Neuron (in vitro differentiated cells): ENCODE measurements at regions not wholly inside any gene's neighbourhood (a gene's known extent, or its start where the extent isn't known, plus 50 kb on each side); places are given as distances from the start of the nearest gene placed in this dataset.

Experiments
- H2AFZ ChIP-seq: one replicate; pipeline ENCODE4 v1.6.1; 2013; ENCODE audit warnings: low read depth, mild to moderate bottlenecking, inconsistent platforms, low read length, moderate library complexity
- H3K27me3 ChIP-seq: one replicate; pipeline ENCODE4 v1.6.1; 2013; ENCODE audit warnings: low read length; ENCODE audit not compliant: insufficient read depth
- H3K36me3 ChIP-seq: one replicate; pipeline ENCODE4 v1.6.1; 2013; ENCODE audit warnings: low read length; ENCODE audit not compliant: insufficient read depth
- H3K4me1 ChIP-seq: one replicate; pipeline ENCODE4 v1.6.1; 2013; ENCODE audit warnings: low read length; ENCODE audit not compliant: insufficient read depth
- H3K4me3 ChIP-seq: 2 replicates; pipeline ENCODE4 v1.5.1; 2013; ENCODE audit warnings: mild to moderate bottlenecking, low read length, moderate library complexity
- H3K9me3 ChIP-seq: one replicate; pipeline ENCODE4 v1.6.1; 2013; ENCODE audit warnings: low read length

GRCh38 chrX:39601231-39602177 lies 496.3 kb downstream of the BCOR start:
- Histone ChIP-seq H3K4me1 (peaks cover 17% of the 10 kb centered on the region), H3K9me3 (no peaks in the 10 kb centered on the region), H3K27me3 (peaks cover 3% of the 10 kb centered on the region), H2AFZ (no peak overlapping the region), H3K36me3 (no peaks in the 10 kb centered on the region), H3K4me3 (no peak overlapping the region)

GRCh38 chrX:39602195-39602594 lies 495.6 kb downstream of the BCOR start:
- H3K4me3 ChIP-seq = no peak overlapping the region
- H2AFZ ChIP-seq = no peak overlapping the region
- H3K36me3 ChIP-seq = no peaks in the 10 kb centered on the region
- peaks cover 3% of the 10 kb centered on the region for H3K27me3 ChIP-seq
- H3K4me1 ChIP-seq = peaks cover 17% of the 10 kb centered on the region
- no peaks in the 10 kb centered on the region for H3K9me3 ChIP-seq

- peaks cover 3% of the 10 kb centered on the region for H3K27me3 ChIP-seq
- H3K36me3 ChIP-seq = no peaks in the 10 kb centered on the region
- no peak overlapping the region for H3K4me3 ChIP-seq
- H2AFZ ChIP-seq = no peak overlapping the region
- peaks cover 17% of the 10 kb centered on the region for H3K4me1 ChIP-seq
- no peaks in the 10 kb centered on the region for H3K9me3 ChIP-seq
Measured at GRCh38 chrX:39603230-39603629, 494.5 kb downstream of the BCOR start.

- Histone ChIP-seq H3K27me3 (no peaks in the 10 kb centered on the region), H3K4me1 (peaks cover 17% of the 10 kb centered on the region), H3K9me3 (no peaks in the 10 kb centered on the region), H3K4me3 (no peak overlapping the region), H2AFZ (no peak overlapping the region), H3K36me3 (no peaks in the 10 kb centered on the region)
Measured at GRCh38 chrX:39605183-39605582, 492.6 kb downstream of the BCOR start.

- Histone ChIP-seq H3K4me1 (peaks cover 17% of the 10 kb centered on the region), H3K9me3 (no peaks in the 10 kb centered on the region), H3K27me3 (peaks cover 6% of the 10 kb centered on the region), H3K4me3 (no peak overlapping the region), H2AFZ (no peak overlapping the region), H3K36me3 (no peaks in the 10 kb centered on the region)
Measured at GRCh38 chrX:39605866-39606265, 491.9 kb downstream of the BCOR start.

GRCh38 chrX:39609941-39610340 lies 487.8 kb downstream of the BCOR start:
- no peaks in the 10 kb centered on the region for H3K9me3 ChIP-seq
- no peak overlapping the region for H3K4me3 ChIP-seq
- H2AFZ ChIP-seq = no peak overlapping the region
- H3K4me1 ChIP-seq = peaks cover 2% of the 10 kb centered on the region
- no peaks in the 10 kb centered on the region for H3K36me3 ChIP-seq
- H3K27me3 ChIP-seq = peaks cover 29% of the 10 kb centered on the region

GRCh38 chrX:39611468-39611867 lies 486.3 kb downstream of the BCOR start:
- no peaks in the 10 kb centered on the region for H3K9me3 ChIP-seq
- H3K4me3 ChIP-seq = no peak overlapping the region
- H3K36me3 ChIP-seq = no peaks in the 10 kb centered on the region
- peaks cover 34% of the 10 kb centered on the region for H3K27me3 ChIP-seq
- H3K4me1 ChIP-seq = peaks cover 2% of the 10 kb centered on the region
- no peak overlapping the region for H2AFZ ChIP-seq

GRCh38 chrX:39613482-39613995 lies 484.2 kb downstream of the BCOR start:
- Histone ChIP-seq H3K9me3 (no peaks in the 10 kb centered on the region), H3K36me3 (no peaks in the 10 kb centered on the region), H2AFZ (no peak overlapping the region), H3K4me3 (no peak overlapping the region), H3K4me1 (peaks cover 2% of the 10 kb centered on the region), H3K27me3 (peaks cover 38% of the 10 kb centered on the region)

GRCh38 chrX:39613997-39614679 lies 483.6 kb downstream of the BCOR start:
- H3K9me3 ChIP-seq = no peaks in the 10 kb centered on the region
- peaks cover 38% of the 10 kb centered on the region for H3K27me3 ChIP-seq
- H3K36me3 ChIP-seq = no peaks in the 10 kb centered on the region
- peaks cover 2% of the 10 kb centered on the region for H3K4me1 ChIP-seq
- H2AFZ ChIP-seq = no peak overlapping the region
- no peak overlapping the region for H3K4me3 ChIP-seq

GRCh38 chrX:39614680-39614998 lies 483.1 kb downstream of the BCOR start:
- Histone ChIP-seq H3K27me3 (peaks cover 38% of the 10 kb centered on the region), H3K4me1 (peaks cover 2% of the 10 kb centered on the region), H3K4me3 (no peak overlapping the region), H3K9me3 (no peaks in the 10 kb centered on the region), H3K36me3 (no peaks in the 10 kb centered on the region), H2AFZ (no peak overlapping the region)

- Histone ChIP-seq H3K4me1 (peaks cover 2% of the 10 kb centered on the region), H2AFZ (no peak overlapping the region), H3K36me3 (no peaks in the 10 kb centered on the region), H3K27me3 (peaks cover 29% of the 10 kb centered on the region), H3K9me3 (no peaks in the 10 kb centered on the region), H3K4me3 (no peak overlapping the region)
Measured at GRCh38 chrX:39616098-39616729, 481.5 kb downstream of the BCOR start.

GRCh38 chrX:39616731-39617130 lies 481.0 kb downstream of the BCOR start:
- no peaks in the 10 kb centered on the region for H3K9me3 ChIP-seq
- H3K4me3 ChIP-seq = no peak overlapping the region
- no peaks in the 10 kb centered on the region for H3K36me3 ChIP-seq
- H3K4me1 ChIP-seq = peaks cover 2% of the 10 kb centered on the region
- H2AFZ ChIP-seq = no peak overlapping the region
- peaks cover 24% of the 10 kb centered on the region for H3K27me3 ChIP-seq

- Histone ChIP-seq H3K27me3 (peaks cover 19% of the 10 kb centered on the region), H3K9me3 (no peaks in the 10 kb centered on the region), H3K4me3 (no peak overlapping the region), H3K36me3 (no peaks in the 10 kb centered on the region), H3K4me1 (peaks cover 2% of the 10 kb centered on the region), H2AFZ (no peak overlapping the region)
Measured at GRCh38 chrX:39618178-39618577, 479.6 kb downstream of the BCOR start.
